Fibroblast of lung (primary cell): ENCODE measurements at regions not wholly inside any gene's neighbourhood (a gene's known extent, or its start where the extent isn't known, plus 50 kb on each side); places are given as distances from the start of the nearest gene placed in this dataset.
"Not testable (repeated sequence)": the region's sequence is repeated elsewhere in the genome, so short reads cannot be mapped to it uniquely, and the experiment has no call there.

ENCODE experiments used
- DNase-seq, 2 donors: peaks; one replicate each; pipeline versions ENCODE4 v3.0.0 to v3.0.0-alpha.2; 2010; ENCODE audit warnings: low read depth in 2 of 2
- H2AFZ ChIP-seq: 2 replicates; pipeline ENCODE4 v1.5.1; 2012; ENCODE audit warnings: low read length, control low read depth, inconsistent platforms
- H3K27ac ChIP-seq: 2 replicates; pipeline ENCODE4 v1.5.1; 2011; ENCODE audit warnings: low read length, control low read depth; ENCODE audit not compliant: insufficient read depth
- H3K27me3 ChIP-seq: 2 replicates; pipeline ENCODE4 v1.5.1; 2011; ENCODE audit warnings: mild to moderate bottlenecking, low read length; ENCODE audit not compliant: control insufficient read depth, insufficient read depth
- H3K36me3 ChIP-seq: 2 replicates; pipeline ENCODE4 v1.5.1; 2011; ENCODE audit warnings: low read length; ENCODE audit not compliant: control insufficient read depth, insufficient read depth
- H3K4me1 ChIP-seq: 2 replicates; pipeline ENCODE4 v1.5.1; 2011; ENCODE audit warnings: low read length; ENCODE audit not compliant: control insufficient read depth, insufficient read depth; ENCODE audit errors: extremely low read depth
- H3K4me2 ChIP-seq: 2 replicates; pipeline ENCODE4 v1.5.1; 2011; ENCODE audit warnings: low read length, control low read depth; ENCODE audit not compliant: insufficient read depth; ENCODE audit errors: extremely low read depth
- H3K4me3 ChIP-seq, 4 experiments: fragments of 200-600 bp in 1 of 4; sonication (generic) in 1 of 4; replicated peaks in 1 of 4; 2 replicates each; pipeline ENCODE4 v1.5.1; 2011 to 2016; ENCODE audit warnings: low read length in 4 of 4, low read depth in 3 of 4, mild to moderate bottlenecking in 3 of 4, control low read depth in 2 of 4, inconsistent platforms in 1 of 4, mixed read lengths in 1 of 4; ENCODE audit not compliant: insufficient read depth in 1 of 4; ENCODE audit errors: control extremely low read depth in 1 of 4
- H3K79me2 ChIP-seq: 2 replicates; pipeline ENCODE4 v1.5.1; 2012; ENCODE audit warnings: mild to moderate bottlenecking, low read length, inconsistent platforms; ENCODE audit not compliant: control insufficient read depth, insufficient read depth
- H3K9ac ChIP-seq: 2 replicates; pipeline ENCODE4 v1.5.1; 2011; ENCODE audit warnings: mild to moderate bottlenecking, low read length, control low read depth; ENCODE audit not compliant: insufficient read depth
- H3K9me3 ChIP-seq: 2 replicates; pipeline ENCODE4 v1.5.1; 2012; ENCODE audit warnings: low read depth, low read length; ENCODE audit not compliant: control insufficient read depth, insufficient read depth
- H4K20me1 ChIP-seq: 2 replicates; pipeline ENCODE4 v1.5.1; 2011; ENCODE audit warnings: low read length; ENCODE audit not compliant: control insufficient read depth, insufficient read depth; ENCODE audit errors: extremely low read depth
- CTCF ChIP-seq, 2 donors: IDR thresholded peaks in 1 of 2; conservative IDR thresholded peaks in 1 of 2; 1 replicate in 1 of 2; 2 replicates in 1 of 2; pipeline ENCODE4 v1.5.1; 2011 to 2012; ENCODE audit warnings: low read length in 2 of 2, control low read depth in 1 of 2, inconsistent platforms in 1 of 2, low read depth in 1 of 2, mild to moderate bottlenecking in 1 of 2
- EZH2 ChIP-seq: IDR thresholded peaks from 2 replicates; pipeline ENCODE4 v1.5.1; 2012; ENCODE audit warnings: low read length, control low read depth, mild to moderate bottlenecking; ENCODE audit errors: missing control alignments

GRCh38 chr11:89604281-89604680, 105.8 kb upstream of the TRIM77 start:
- Histone ChIP-seq H4K20me1 (no peaks in the 10 kb centered on the region), H3K9ac (no peak overlapping the region), H3K27ac (no peak overlapping the region), H3K9me3 (no peaks in the 10 kb centered on the region), H3K4me3 (no peak overlapping the region), H3K4me2 (no peak overlapping the region), H3K4me1 (no peaks in the 10 kb centered on the region), H2AFZ (no peak overlapping the region), H3K27me3 (no peaks in the 10 kb centered on the region), H3K36me3 (no peaks in the 10 kb centered on the region), H3K79me2 (no peaks in the 10 kb centered on the region)
- no peak for DNase-seq
- no peak for TF ChIP-seq EZH2
- TF ChIP-seq CTCF (conservative IDR thresholded peaks at IDR 0.05 in 1 of 2, IDR thresholded peaks at IDR 0.05 in 1 of 2; ENCODE audit: low read depth in 1 of 2, low read length in 2 of 2) = no peak

GRCh38 chr11:89606845-89607244, 103.3 kb upstream of the TRIM77 start:
- not testable (repeated sequence) for H3K27ac ChIP-seq, H3K9ac ChIP-seq, H2AFZ ChIP-seq, H4K20me1 ChIP-seq, H3K9me3 ChIP-seq, H3K79me2 ChIP-seq, H3K4me3 ChIP-seq, H3K4me2 ChIP-seq, H3K36me3 ChIP-seq, H3K27me3 ChIP-seq, H3K4me1 ChIP-seq
- DNase-seq = peak; percentile 51 to 81

DNA sequence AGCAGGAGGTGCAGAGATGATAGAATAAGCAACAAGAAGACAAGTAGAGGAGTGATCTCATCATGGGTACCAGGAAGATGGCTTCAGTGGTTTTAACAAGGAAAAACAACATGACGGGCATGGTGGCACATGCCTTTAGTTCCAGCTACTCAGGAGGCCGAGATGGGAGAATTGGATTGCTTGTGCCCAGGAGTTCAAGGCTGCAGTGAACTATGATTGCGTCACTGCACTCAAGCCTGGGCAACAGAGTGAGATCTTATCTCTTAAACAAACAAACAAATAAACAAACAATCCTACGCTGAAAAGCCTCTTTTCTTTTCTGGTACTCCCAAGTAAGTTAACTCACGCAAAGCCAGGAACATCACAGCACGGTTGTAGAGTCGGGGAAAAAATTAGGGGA, 102.6 kb upstream of the TRIM77 start:
- not testable (repeated sequence) for H3K4me2 ChIP-seq, H3K36me3 ChIP-seq, H3K4me3 ChIP-seq, DNase-seq, H3K27ac ChIP-seq, H3K9ac ChIP-seq, H3K27me3 ChIP-seq, H3K9me3 ChIP-seq, H2AFZ ChIP-seq, H3K79me2 ChIP-seq, H4K20me1 ChIP-seq, H3K4me1 ChIP-seq

GRCh38 chr11:89608234-89608966, 101.7 kb upstream of the TRIM77 start:
- Histone ChIP-seq H4K20me1 (no peaks in the 10 kb centered on the region), H3K9ac (no peak overlapping the region), H3K9me3 (no peaks in the 10 kb centered on the region), H3K27me3 (no peaks in the 10 kb centered on the region), H3K79me2 (no peaks in the 10 kb centered on the region), H3K4me1 (no peaks in the 10 kb centered on the region), H2AFZ (no peak overlapping the region), H3K4me3 (no peak overlapping the region), H3K36me3 (no peaks in the 10 kb centered on the region), H3K4me2 (no peak overlapping the region), H3K27ac (no peak overlapping the region)
- TF ChIP-seq EZH2 = no peak
- TF ChIP-seq CTCF (conservative IDR thresholded peaks at IDR 0.05 in 1 of 2, IDR thresholded peaks at IDR 0.05 in 1 of 2; ENCODE audit: low read depth in 1 of 2, low read length in 2 of 2) = no peak
- DNase-seq = no peak
